ENCODE measurements at regions not wholly inside any gene's neighbourhood (a gene's known extent, or its start where the extent isn't known, plus 50 kb on each side); places are given as distances from the start of the nearest gene placed in this dataset.

DNA sequence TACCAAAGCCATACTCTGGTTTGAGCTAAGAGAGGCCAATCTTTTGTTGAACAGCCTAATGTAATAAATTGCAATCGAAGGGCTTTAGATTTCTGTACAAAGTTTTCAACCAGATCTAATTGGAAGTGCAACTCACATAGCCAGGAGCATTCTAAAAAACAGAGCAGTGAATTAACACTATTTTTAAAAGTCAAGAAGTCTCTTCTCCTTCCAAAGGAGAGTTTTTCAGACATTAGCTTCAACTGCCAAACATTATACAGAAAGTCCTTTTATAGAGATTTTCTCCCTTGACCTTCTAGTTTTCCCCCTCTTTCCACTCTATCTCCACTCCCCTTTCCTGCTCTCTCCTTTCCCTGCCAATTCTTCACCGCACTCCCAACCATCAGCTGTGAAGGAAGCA lies 259.6 kb downstream of the NOVA1 start:
- intact Hi-C loops (cut with DNase I), result no loop called here
- WGBS, 3 donors, result 14 to 17% (median 14%) methylated on average over 2 of the region's 2 CpGs

DNA sequence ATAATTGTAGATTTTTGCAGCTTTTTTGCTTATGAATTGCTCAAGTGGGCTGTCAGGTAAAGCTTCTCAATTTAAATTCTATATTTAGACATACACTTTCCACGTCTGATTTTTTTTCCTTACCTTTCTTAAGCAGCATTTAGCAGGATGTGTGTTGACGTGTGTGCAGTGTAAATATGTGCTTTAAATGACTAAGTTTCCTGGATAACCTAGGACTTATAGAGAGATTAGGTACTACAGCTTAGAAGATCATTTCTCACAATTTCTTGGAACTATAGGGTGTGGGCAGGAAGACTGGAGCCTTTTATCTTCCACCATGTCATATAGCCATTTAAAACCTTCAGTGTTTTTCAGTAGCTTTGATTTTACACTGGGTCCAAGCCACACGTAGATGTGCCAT lies 263.5 kb downstream of the NOVA1 start:
- H3K27ac ChIP-seq, result no peak overlapping the region
- H3K36me3 ChIP-seq, result no peaks in the 10 kb centered on the region
- H3K9me3 ChIP-seq, result no peaks in the 10 kb centered on the region
- DNase-seq, result no peak
- H3K4me3 ChIP-seq, result no peak overlapping the region
- TF ChIP-seq, protein P1, sequence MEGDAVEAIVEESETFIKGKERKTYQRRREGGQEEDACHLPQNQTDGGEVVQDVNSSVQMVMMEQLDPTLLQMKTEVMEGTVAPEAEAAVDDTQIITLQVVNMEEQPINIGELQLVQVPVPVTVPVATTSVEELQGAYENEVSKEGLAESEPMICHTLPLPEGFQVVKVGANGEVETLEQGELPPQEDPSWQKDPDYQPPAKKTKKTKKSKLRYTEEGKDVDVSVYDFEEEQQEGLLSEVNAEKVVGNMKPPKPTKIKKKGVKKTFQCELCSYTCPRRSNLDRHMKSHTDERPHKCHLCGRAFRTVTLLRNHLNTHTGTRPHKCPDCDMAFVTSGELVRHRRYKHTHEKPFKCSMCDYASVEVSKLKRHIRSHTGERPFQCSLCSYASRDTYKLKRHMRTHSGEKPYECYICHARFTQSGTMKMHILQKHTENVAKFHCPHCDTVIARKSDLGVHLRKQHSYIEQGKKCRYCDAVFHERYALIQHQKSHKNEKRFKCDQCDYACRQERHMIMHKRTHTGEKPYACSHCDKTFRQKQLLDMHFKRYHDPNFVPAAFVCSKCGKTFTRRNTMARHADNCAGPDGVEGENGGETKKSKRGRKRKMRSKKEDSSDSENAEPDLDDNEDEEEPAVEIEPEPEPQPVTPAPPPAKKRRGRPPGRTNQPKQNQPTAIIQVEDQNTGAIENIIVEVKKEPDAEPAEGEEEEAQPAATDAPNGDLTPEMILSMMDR (IDR thresholded peaks at IDR 0.05), result no peak
- TF ChIP-seq EP300 (IDR thresholded peaks at IDR 0.05), result no peak
- TF ChIP-seq POLR2A (IDR thresholded peaks at IDR 0.05), result no peak
- intact Hi-C loops (cut with DNase I), result no loop called here
- no peaks in the 10 kb centered on the region for H3K4me1 ChIP-seq (ENCODE audit: insufficient read depth)
- WGBS, 3 donors, result 80 to 85% (median 82%) methylated on average over 3 of the region's 3 CpGs
- no peaks in the 10 kb centered on the region for H3K27me3 ChIP-seq

More for the DNA sequence above, 259.6 kb downstream of the NOVA1 start:
- H3K4me1 ChIP-seq (ENCODE audit: insufficient read depth), result no peaks in the 10 kb centered on the region
- no peak overlapping the region for H3K4me3 ChIP-seq
- H3K36me3 ChIP-seq, result no peaks in the 10 kb centered on the region
- no peaks in the 10 kb centered on the region for H3K27me3 ChIP-seq
- no peak for DNase-seq
- no peak for TF ChIP-seq POLR2A (IDR thresholded peaks at IDR 0.05)
- TF ChIP-seq, protein P1 (IDR thresholded peaks at IDR 0.05), result no peak
- TF ChIP-seq EP300 (IDR thresholded peaks at IDR 0.05), result no peak
- H3K9me3 ChIP-seq, result no peaks in the 10 kb centered on the region
- H3K27ac ChIP-seq, result no peak overlapping the region

DNA sequence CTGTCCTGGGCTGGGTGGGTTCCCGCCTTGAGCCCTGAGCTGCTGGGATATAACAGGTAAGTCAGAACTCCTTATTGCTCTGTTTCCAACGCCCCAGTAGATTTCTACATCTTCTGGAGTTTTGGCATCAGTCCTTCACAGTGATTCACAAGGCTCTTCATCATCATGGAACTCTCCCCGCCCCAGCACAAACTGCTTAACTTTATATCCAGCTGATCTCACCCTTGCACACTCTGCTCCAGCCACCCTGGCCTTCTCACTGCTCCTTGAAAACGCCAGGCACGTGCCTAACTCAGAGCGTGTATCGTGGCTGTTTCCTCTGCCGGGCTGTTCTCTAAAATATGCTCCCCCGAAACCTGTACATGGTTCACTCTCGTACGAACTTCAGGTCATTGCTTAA lies 264.9 kb downstream of the NOVA1 start:
- intact Hi-C loops (cut with DNase I), result no loop called here
- Histone ChIP-seq H3K4me3 (no peak overlapping the region), H3K4me1 (ENCODE audit: insufficient read depth) (no peaks in the 10 kb centered on the region), H3K9me3 (no peaks in the 10 kb centered on the region), H3K27ac (no peak overlapping the region), H3K36me3 (no peaks in the 10 kb centered on the region), H3K27me3 (no peaks in the 10 kb centered on the region)
- WGBS, 3 donors, result 82 to 90% (median 86%) methylated on average over 10 to 11 of the region's 11 CpGs
- no peak for DNase-seq
- TF ChIP-seq, protein P1 (IDR thresholded peaks at IDR 0.05), result no peak
- TF ChIP-seq EP300 (IDR thresholded peaks at IDR 0.05) (no peak), POLR2A (IDR thresholded peaks at IDR 0.05) (no peak)

DNA sequence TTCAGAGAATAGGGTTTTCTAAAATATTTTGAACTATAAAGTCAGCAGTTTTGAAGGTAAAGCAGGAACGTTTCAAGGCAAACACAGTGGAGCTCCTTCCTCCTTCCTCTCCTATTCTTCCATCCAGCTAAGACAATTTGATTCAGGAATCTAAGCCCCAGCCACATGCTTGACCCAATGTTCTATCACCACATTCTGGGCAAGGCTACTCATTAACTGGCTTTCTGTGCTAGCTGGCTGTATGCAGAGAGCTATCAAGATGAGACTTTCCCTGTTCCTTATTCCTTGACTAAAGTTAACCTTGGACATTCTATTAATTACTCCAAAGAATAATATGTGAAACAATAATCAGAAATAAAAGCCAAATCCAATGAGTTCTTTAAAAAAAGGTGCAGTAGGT lies 266.9 kb downstream of the NOVA1 start:
- Histone ChIP-seq H3K27ac (no peak overlapping the region), H3K36me3 (no peaks in the 10 kb centered on the region), H3K27me3 (no peaks in the 10 kb centered on the region), H3K4me1 (ENCODE audit: insufficient read depth) (no peaks in the 10 kb centered on the region), H3K9me3 (no peaks in the 10 kb centered on the region), H3K4me3 (no peak overlapping the region)
- 19 to 25% (median 21%) methylated on average over 1 of the region's 1 CpG for WGBS, 3 donors
- intact Hi-C loops (cut with DNase I), result no loop called here
- TF ChIP-seq EP300 (IDR thresholded peaks at IDR 0.05) (no peak), POLR2A (IDR thresholded peaks at IDR 0.05) (no peak)
- TF ChIP-seq, protein P1 (IDR thresholded peaks at IDR 0.05), result no peak
- no peak for DNase-seq

DNA sequence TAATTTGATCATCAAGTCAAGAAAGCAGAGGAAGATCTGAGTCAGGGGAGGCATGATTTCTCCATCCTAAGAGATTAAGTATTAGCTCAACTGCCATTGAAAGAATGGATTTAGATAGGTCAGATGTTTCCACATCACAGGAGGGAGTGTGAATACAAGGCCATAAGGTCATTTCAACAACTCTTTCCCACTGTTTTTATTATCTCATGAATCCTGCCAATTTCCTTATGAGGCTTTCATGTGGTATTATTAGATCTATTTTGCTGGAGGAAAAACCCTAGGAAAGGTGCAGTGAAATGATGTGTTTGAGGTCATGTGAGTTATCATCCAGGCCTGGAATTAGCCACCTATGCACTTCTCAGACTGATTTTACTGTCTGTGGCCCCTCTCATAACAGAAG lies 269.0 kb downstream of the NOVA1 start:
- Histone ChIP-seq H3K4me1 (ENCODE audit: insufficient read depth) (no peaks in the 10 kb centered on the region), H3K9me3 (no peaks in the 10 kb centered on the region), H3K4me3 (no peak overlapping the region), H3K36me3 (no peaks in the 10 kb centered on the region), H3K27ac (no peak overlapping the region), H3K27me3 (no peaks in the 10 kb centered on the region)
- intact Hi-C loops (cut with DNase I), result no loop called here
- TF ChIP-seq EP300 (IDR thresholded peaks at IDR 0.05), result no peak
- TF ChIP-seq, protein P1 (IDR thresholded peaks at IDR 0.05), result no peak
- no peak for DNase-seq

Measured in ovary (tissue), 7 donors.